Hematopoietic multipotent progenitor cell treated with erythropoietin and hydrocortisone succinate and interleukin-3 and kit ligand, for 17 days (in vitro differentiated cells): ENCODE measurements at regions not wholly inside any gene's neighbourhood (a gene's known extent, or its start where the extent isn't known, plus 50 kb on each side); places are given as distances from the start of the nearest gene placed in this dataset.

Source experiments
- DNase-seq: peaks from one replicate; pipeline ENCODE4 v3.0.0-alpha.2; 2015; ENCODE audit warnings: low spot score

DNA sequence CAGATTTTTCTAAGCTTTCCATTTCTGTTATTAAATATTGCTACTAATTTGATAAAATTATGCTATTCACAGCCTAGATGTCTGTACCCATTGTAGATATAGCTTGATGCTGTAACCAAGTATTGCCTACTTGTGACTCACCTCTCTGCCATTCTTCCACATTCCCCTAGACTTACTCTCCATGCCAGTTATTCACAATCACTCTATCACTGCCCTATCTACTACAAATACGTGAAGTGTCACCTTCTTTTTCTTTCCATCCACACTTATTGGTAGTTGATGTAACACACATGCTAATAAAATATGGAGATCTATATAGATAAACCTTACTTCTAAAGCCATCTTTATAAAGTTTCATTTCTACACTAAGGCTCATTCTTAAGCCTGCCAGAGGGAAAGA, 179.4 kb upstream of the PACRGL start:
- no peak for DNase-seq

- no peak for DNase-seq
These were observed 171.8 kb upstream of the PACRGL start for GRCh38 chr4:20528508-20528907.

DNA sequence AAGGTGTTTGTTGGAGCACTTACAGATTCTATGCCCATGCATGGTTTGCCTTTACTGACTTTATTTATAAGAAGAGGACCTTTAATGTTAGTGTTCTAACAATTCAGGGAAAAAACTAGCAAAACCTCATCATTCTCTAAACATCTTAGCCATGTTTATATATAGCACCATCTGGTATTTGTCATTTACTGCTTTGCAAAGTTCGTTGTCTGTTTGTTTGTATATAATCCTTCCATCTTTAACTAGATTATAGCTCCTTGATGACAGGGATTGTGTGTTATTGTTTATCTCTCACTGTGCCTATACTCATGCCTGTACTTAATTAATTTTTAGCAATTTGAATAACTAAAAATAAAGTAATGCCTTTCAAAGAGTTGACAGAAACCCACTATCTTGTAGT, 170.6 kb upstream of the PACRGL start:
- DNase-seq: no peak

DNA sequence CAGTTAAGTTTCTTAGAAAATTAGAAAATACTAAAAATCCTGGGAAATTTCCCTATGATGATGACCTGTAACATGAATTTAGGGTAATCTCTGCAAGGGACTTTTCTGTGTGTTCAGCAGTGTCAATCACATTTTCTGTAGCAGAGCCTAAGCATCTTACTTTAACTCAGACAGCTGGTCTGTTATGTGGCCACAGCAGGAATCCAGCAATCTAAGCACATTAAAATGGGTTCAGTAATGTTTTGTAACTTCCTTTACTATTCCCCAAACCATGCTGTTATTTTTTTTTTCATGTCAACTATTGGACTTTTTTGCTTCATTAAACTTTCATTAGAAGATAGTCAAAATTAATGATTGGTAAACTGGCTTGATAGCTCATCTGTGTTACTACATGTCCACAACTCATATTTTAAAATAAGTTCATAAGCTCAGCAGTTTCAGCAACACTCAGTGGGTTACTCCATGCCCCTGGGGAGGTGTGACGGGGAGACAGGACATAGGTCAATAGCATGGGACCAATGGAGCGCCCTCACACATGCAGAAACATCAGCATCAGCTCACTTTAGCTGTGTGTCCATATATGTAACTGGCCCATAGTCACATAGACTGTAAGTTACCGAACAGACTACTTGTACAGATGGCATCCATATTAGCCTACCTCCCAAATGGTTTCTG, 168.0 kb upstream of the PACRGL start:
- DNase-seq: no peak

DNA sequence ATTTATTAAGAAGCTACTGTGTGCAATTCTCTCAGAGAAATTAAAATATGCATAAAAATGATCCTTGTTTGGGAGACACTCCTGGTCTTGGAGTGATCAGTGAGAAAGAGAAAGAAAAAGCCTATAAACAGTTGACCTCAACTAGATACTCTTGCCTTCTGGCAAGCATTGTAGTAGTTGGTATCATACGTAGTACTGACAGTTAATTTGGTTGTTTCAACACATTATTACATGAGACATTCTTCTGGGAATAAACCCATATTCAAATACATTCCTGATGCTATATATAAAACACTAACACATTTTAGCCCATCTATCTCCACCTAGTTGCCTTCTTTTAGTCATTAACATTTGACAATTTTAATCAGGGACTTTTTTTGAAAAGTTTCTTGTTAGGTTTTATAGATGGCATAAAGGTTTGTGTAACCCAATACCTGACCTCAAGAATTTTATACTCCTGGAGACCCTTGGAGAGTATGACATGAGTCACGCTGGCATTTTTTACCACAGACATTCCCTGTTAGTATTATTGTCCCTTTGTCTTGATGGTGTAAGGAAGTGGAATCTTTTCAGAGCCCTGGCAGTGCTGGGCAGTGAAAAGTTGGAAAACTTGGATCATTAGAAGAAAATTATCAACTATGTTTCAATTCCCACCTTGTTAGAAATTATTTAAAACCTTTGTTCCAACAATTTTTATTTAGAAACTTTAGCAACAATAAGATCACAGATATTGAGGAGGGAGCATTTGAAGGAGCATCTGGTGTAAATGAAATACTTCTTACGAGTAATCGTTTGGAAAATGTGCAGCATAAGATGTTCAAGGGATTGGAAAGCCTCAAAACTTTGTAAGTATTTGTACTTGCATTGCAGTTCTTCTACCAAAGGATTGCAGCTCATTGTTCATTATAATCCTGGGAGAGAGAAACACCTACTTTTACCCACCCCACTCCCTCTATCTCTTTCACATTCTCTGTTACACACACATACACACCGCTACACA, 167.1 kb upstream of the PACRGL start:
- no peak for DNase-seq

- DNase-seq: no peak
These were observed 161.4 kb upstream of the PACRGL start for GRCh38 chr4:20538905-20539304.

- no peak for DNase-seq
These were observed 157.1 kb upstream of the PACRGL start for GRCh38 chr4:20543131-20543530.

- no peak for DNase-seq
These were observed 155.6 kb upstream of the PACRGL start for GRCh38 chr4:20544645-20545044.

DNA sequence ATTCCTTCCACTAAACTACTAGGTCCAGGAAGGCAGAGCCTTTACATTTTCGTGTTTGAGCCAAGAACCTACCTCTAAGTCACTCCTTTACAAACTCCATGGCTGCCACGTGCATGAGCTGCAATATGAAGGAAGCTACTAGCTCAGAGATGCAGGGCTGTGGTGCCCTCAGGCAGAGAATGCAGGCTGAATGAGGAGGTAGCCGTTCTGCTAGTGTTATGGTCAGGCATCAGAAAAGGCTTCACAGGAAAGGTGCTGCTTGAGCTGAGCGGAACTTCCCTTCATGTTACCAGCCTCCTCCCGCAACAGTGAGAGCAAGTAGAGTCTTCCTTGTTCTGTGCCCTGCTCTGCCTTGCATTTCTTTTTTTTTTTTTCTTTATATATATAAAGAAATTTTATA, 148.3 kb upstream of the PACRGL start:
- no peak for DNase-seq

DNA sequence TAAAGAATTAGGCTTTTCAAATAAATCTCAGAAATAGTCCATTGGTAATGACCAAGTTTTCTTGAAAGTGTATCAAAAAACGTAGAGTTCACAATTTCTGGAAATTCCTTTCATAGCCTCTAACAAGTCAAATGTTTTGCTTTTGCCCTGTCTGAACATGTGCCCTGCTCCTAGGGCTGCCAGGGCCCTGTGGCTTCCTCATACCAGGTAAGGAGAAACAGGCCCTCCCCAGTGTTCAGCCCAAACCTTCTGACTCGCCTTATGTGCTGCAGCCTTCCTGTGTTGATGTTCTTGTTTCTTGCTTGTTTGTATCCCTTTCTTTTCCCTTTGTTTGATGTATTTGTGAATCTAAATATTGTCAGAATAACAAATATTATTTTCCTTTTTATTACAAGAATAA, 146.1 kb upstream of the PACRGL start:
- DNase-seq: no peak

DNA sequence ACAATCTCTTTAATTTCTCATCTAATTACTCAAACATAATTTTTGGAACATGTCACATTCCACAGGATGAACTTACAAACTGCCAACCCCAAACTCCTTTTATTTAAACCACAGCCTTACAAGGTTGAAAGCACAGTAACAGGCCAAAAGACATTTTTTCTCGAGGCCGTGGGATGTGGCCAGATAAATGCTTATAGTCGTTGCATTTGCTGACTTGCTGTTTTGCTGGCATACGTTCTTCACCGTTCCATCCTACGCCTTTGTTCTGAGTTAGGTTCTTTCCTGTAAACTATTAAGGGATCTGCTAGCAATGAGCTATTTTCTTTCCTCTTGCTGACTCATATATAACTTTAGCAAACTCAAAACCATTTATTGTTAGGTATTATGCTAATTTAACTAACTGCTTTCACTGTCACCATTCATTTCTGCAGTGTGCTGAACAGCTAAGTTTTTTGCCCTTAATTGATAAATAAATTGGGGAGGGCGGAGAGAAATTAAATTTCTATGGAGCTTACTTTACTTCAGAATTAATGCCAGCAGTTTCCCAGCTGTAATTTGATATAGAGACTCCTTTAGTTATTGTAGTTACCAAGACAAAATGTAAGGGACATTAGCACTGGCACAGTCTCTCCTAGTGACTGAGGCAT, 135.1 kb upstream of the PACRGL start:
- no peak for DNase-seq

- no peak for DNase-seq
These were observed 129.1 kb upstream of the PACRGL start for GRCh38 chr4:20570981-20571715.

DNA sequence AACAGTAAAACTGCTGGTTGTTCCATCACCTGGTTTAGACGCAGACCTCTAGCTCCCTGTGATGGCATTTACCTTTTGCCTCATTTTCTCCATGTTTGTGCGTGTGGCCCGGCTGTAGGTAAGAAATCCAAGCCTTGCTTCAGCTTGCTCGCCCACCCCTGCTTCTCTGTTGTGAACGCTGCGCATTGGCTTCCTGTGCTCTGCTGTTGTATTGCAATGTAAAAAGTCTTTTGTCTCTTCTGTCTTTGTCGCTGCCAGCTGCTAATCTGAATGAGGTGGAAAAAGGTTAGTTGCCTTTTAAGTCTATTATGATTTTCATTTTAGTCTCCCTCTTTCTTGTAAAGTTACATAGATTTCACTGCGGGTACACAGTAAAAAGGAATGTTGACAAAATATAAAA, 127.3 kb upstream of the PACRGL start:
- DNase-seq: no peak

DNA sequence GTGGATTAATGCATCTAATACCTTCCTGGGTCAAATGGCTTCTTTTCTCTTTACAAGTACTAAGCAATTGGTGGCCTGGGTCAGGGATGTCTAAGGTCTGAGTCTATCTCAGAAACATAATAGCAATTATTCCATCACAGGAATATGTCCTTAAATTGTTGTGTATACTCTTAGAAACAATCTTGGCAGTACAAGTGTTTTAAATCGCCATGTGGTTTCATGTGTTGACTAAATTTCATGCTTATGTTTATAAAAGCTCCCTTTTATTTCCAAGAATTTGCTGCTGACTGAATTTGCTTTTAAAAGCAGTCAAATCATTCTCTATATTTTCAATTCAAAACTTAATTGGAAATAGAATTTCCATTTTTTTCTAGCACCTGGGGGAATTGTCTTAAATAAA, 125.3 kb upstream of the PACRGL start:
- DNase-seq: no peak

GRCh38 chr4:20575486-20575885, 124.8 kb upstream of the PACRGL start:
- no peak for DNase-seq

- no peak for DNase-seq
These were observed 123.4 kb upstream of the PACRGL start for GRCh38 chr4:20576861-20577260.

GRCh38 chr4:20577702-20578101, 122.6 kb upstream of the PACRGL start:
- DNase-seq: no peak

DNA sequence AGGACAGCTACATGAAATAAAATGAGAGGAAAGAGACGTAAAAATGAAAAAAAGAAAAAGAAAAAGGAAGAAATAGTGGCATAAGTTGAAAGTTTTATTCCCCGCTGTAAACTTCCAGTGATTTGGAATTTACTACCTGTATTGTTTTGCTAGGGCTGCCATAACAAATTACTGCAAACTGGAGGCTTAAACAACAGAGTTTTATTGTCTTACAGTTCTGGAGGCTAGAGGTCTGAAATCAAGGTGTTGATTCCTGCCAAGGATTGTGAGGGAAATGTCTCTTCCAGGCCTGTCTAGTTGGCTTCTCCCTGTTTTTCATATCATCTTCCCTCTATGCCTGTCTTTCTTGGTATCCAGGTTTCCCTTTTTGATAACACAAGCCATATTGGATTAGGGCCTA, 119.4 kb upstream of the PACRGL start:
- DNase-seq: no peak

DNA sequence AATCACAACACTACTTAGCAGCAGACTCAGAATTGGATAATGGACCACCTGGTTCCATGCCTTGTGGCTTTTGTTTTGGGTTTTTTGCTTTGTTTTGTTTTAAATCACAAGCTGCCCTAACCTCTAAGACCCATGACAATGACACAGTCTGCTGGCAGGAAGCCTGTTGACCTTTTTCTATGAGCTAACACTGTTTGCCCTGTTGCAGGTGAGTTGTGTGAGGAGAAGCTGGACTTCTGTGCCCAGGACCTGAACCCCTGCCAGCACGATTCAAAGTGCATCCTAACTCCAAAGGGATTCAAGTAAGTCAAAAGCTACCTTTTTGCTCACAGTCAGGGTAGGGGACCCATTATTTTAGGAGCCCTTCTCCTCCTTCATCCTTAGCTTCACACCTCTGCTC, 110.8 kb upstream of the PACRGL start:
- no peak for DNase-seq

DNA sequence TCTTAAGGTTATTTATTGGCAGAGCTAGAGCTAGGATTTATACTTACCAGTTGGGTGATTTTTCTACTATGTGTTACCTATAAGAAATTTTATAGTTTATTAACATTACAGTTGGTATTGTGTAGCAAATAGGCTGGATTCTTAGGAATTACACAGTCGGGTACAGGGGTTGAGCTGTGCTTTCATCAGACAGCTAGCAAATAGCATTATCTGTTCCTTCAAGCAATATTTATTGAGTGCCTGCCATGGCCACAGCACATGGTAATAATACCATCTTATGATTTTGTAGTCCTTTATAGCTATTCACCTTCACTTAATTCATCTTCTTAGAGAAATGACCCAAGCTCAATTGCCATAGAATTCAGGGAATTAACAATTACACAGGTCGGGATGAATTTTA, 109.4 kb upstream of the PACRGL start:
- no peak for DNase-seq

DNA sequence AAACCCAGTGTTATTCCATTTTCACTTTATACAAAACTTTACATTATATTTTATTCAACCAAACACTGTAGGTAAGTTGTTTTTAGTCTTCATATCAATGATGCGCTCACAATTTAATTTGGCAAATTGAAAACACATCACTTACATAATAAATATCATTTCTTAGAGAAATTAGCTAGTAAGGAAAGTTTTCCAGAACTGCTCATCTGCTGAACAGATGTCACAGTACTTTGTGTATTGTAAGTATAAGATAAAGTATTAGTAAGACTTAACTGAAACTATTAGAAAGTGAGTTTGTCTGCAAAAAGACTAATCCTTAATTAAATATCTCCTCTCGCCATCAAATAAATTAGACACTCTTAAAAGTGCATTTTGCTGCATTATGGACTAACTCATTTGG, 108.7 kb upstream of the PACRGL start:
- DNase-seq: no peak

- no peak for DNase-seq
These were observed 108.2 kb upstream of the PACRGL start for GRCh38 chr4:20592013-20592412.
